DOHH2 (cell line): ENCODE measurements at regions not wholly inside any gene's neighbourhood (a gene's known extent, or its start where the extent isn't known, plus 50 kb on each side); places are given as distances from the start of the nearest gene placed in this dataset.

Source experiments
- H3F3A ChIP-seq: fragments of 200-600 bp; sonication (generic), shearing (Covaris generic); 2 replicates; pipeline ENCODE4 v1.6.0; 2016; ENCODE audit warnings: antibody characterized with exemption, mild to moderate bottlenecking; ENCODE audit not compliant: control insufficient read depth, insufficient read depth
- H3K27ac ChIP-seq: fragments of 200-600 bp; sonication (generic); 2 replicates; pipeline ENCODE4 v1.5.1; 2014; ENCODE audit warnings: low read depth, mild to moderate bottlenecking, low read length, moderate library complexity
- H3K27me3 ChIP-seq: fragments of 200-600 bp; sonication (generic); 2 replicates; pipeline ENCODE4 v1.6.1; 2014; ENCODE audit warnings: mild to moderate bottlenecking, low read length, mixed read lengths; ENCODE audit not compliant: control insufficient read depth
- H3K36me3 ChIP-seq: fragments of 200-600 bp; sonication (generic); 2 replicates; pipeline ENCODE4 v1.6.1; 2014; ENCODE audit warnings: mild to moderate bottlenecking, low read length, moderate library complexity, mixed read lengths; ENCODE audit not compliant: control insufficient read depth
- H3K4me1 ChIP-seq: fragments of 200-600 bp; sonication (generic); 2 replicates; pipeline ENCODE4 v1.6.1; 2014; ENCODE audit warnings: mild to moderate bottlenecking, low read length, mixed read lengths; ENCODE audit not compliant: control insufficient read depth
- H3K4me2 ChIP-seq: fragments of 200-600 bp; sonication (generic); 2 replicates; pipeline ENCODE4 v1.6.0; 2014; ENCODE audit warnings: mild to moderate bottlenecking, low read length, moderate library complexity
- H3K4me3 ChIP-seq: fragments of 200-600 bp; sonication (generic); 2 replicates; pipeline ENCODE4 v1.5.1; 2014; ENCODE audit warnings: mild to moderate bottlenecking, low read length, mixed read lengths
- H3K79me2 ChIP-seq: fragments of 200-600 bp; sonication (generic); 2 replicates; pipeline ENCODE4 v1.6.1; 2014; ENCODE audit warnings: mild to moderate bottlenecking, low read length, mixed read lengths; ENCODE audit not compliant: control insufficient read depth
- H3K9me2 ChIP-seq: fragments of 200-600 bp; sonication (generic); replicated peaks from 2 replicates; pipeline ENCODE4 v1.6.1; 2014; ENCODE audit warnings: mild to moderate bottlenecking, low read length, mixed read lengths; ENCODE audit not compliant: control insufficient read depth
- H3K9me3 ChIP-seq: fragments of 200-600 bp; sonication (generic); 2 replicates; pipeline ENCODE4 v1.6.1; 2014; ENCODE audit warnings: antibody characterized with exemption, low read length, mixed read lengths; ENCODE audit not compliant: control insufficient read depth, insufficient read depth
- H4K20me1 ChIP-seq: fragments of 200-600 bp; sonication (generic); 2 replicates; pipeline ENCODE4 v1.6.0; 2014; ENCODE audit warnings: low read depth, mild to moderate bottlenecking, antibody characterized with exemption, low read length, moderate library complexity; ENCODE audit not compliant: control insufficient read depth, insufficient read depth
- CTCF ChIP-seq: fragments of 200-600 bp; sonication (generic); IDR thresholded peaks from one replicate; pipeline ENCODE4 v1.5.1; 2014; ENCODE audit warnings: antibody characterized with exemption, mild to moderate bottlenecking, low read depth, low read length; ENCODE audit not compliant: poor library complexity, severe bottlenecking
- EZH2phosphoT487 ChIP-seq: fragments of 200-600 bp; sonication (generic); IDR thresholded peaks from 2 replicates; pipeline ENCODE4 v1.6.1; 2017; ENCODE audit warnings: borderline replicate concordance, mild to moderate bottlenecking, antibody characterized with exemption, low read length, moderate library complexity, mixed read lengths

- Histone ChIP-seq H3K79me2 (no peaks in the 10 kb centered on the region), H3K9me3 (no peaks in the 10 kb centered on the region), H3F3A (no peaks in the 10 kb centered on the region), H3K27ac (no peak overlapping the region), H3K27me3 (no peaks in the 10 kb centered on the region), H3K4me1 (no peaks in the 10 kb centered on the region), H3K4me3 (no peak overlapping the region), H4K20me1 (no peaks in the 10 kb centered on the region), H3K36me3 (no peaks in the 10 kb centered on the region), H3K4me2 (no peak overlapping the region), H3K9me2 (no peaks in the 10 kb centered on the region)
- no peak for TF ChIP-seq CTCF
Measured at GRCh38 chr3:73270839-73271483, 209.5 kb downstream of the EBLN2 start.

GRCh38 chr3:73273341-73273740 is 211.9 kb downstream of the EBLN2 start:
- no peaks in the 10 kb centered on the region for H3K36me3 ChIP-seq
- H3K9me3 ChIP-seq = no peaks in the 10 kb centered on the region
- H4K20me1 ChIP-seq = no peaks in the 10 kb centered on the region
- TF ChIP-seq CTCF (no peak), EZH2phosphoT487 (no peak)
- no peaks in the 10 kb centered on the region for H3K27me3 ChIP-seq
- H3K9me2 ChIP-seq = no peaks in the 10 kb centered on the region
- no peaks in the 10 kb centered on the region for H3F3A ChIP-seq
- H3K4me1 ChIP-seq = no peaks in the 10 kb centered on the region
- no peak overlapping the region for H3K4me3 ChIP-seq
- no peaks in the 10 kb centered on the region for H3K79me2 ChIP-seq
- H3K27ac ChIP-seq = no peak overlapping the region
- H3K4me2 ChIP-seq = no peak overlapping the region

GRCh38 chr3:73280746-73281145 is 219.3 kb downstream of the EBLN2 start:
- Histone ChIP-seq H3K4me1 (no peaks in the 10 kb centered on the region), H3K27me3 (no peaks in the 10 kb centered on the region), H3K9me3 (no peaks in the 10 kb centered on the region), H3K4me2 (no peak overlapping the region), H3F3A (no peaks in the 10 kb centered on the region), H3K27ac (no peak overlapping the region), H3K9me2 (no peaks in the 10 kb centered on the region), H3K36me3 (no peaks in the 10 kb centered on the region), H3K4me3 (no peak overlapping the region), H3K79me2 (no peaks in the 10 kb centered on the region), H4K20me1 (no peaks in the 10 kb centered on the region)
- TF ChIP-seq CTCF (no peak), EZH2phosphoT487 (no peak)

GRCh38 chr3:73284472-73284871 is 223.0 kb downstream of the EBLN2 start:
- no peak overlapping the region for H3K4me2 ChIP-seq
- no peaks in the 10 kb centered on the region for H3K79me2 ChIP-seq
- no peaks in the 10 kb centered on the region for H3K9me3 ChIP-seq
- H3K27me3 ChIP-seq = no peaks in the 10 kb centered on the region
- no peaks in the 10 kb centered on the region for H3F3A ChIP-seq
- H3K9me2 ChIP-seq = no peaks in the 10 kb centered on the region
- TF ChIP-seq EZH2phosphoT487 = no peak
- no peak for TF ChIP-seq CTCF
- H3K36me3 ChIP-seq = no peaks in the 10 kb centered on the region
- H3K27ac ChIP-seq = no peak overlapping the region
- no peaks in the 10 kb centered on the region for H4K20me1 ChIP-seq
- no peaks in the 10 kb centered on the region for H3K4me1 ChIP-seq
- H3K4me3 ChIP-seq = no peak overlapping the region
